ENCODE measurements at regions not wholly inside any gene's neighbourhood (a gene's known extent, or its start where the extent isn't known, plus 50 kb on each side); places are given as distances from the start of the nearest gene placed in this dataset.

DNA sequence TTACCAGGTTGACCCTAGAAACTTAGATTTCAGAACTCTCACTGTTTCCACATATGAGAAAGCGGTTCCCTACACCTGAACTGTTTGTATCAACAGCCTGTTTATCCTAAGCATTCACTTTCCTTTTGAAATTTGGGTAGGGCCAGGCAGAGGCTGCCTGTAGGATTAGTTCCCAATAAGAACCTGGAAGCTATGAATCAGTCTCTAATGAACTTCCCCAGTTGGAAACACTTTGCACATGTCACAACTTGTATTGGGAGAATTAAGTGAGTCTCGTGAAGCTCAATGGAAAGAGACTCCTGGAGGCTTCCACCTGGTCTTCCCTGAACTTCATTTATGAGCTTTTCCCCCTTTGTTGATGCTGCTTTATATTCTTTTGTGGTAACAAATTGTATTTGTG is 486.6 kb upstream of the HS6ST1 start:
- no peak for DNase-seq

GRCh38 chr2:128805918-128806317 is 487.2 kb upstream of the HS6ST1 start:
- DNase-seq = no peak

DNA sequence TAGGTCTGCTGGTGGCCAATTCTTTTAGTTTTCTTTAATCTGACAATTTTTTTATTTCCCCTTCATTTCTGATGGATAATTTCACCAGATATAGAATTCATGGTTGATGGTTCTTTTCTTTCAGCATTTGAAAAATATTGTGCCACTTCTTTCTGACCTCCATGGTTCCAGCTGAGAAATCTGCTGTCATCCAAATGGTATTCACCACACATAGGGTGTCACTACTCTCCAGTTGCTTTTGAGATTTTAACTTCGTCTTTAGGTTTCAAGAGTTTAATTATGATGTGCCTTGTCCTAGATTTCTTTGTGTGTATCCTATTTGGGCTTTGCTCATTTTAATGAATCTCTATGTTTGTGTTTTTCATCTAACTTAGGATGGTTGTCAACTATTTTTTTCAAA is 488.6 kb upstream of the HS6ST1 start:
- no peak for DNase-seq

DNA sequence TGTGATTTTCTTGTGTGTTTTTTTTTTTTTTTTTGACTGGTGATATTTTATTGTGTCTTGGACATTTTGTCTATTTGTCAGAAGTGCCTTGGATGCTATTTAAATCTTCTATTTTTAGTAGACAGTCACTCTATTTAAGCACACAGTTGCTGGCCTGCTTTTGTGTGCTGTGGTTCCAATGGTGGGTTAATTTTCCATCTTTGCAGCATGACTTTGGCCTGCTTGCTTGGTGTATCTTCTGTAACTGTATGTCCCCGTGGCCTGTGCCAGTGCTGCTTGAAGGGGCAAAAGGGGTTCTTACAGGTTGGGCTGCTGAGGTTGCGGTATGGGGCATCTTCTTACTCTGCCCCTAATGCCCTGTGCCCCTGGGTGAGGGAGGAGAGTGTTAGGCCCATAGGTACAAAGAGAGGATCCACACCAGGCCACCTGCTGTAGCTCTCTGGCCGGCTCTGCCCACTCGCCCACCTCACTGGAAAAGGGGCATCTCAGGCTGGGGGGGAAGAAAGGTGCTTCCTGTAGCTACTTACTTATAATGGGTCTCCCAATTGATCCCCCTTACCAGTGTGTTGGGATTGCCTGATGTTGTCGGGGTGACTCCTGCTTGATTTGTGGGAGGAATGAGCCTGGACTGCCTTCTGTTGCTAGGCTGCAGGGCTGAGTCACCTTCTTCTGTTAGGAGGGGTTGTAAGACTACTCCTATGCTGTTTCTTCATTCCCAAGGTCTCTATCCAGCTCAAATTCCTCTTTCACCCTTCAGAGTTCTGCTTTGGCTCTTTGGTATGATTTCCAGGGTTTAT is 490.0 kb upstream of the HS6ST1 start:
- DNase-seq = no peak

- DNase-seq = no peak
Measured at GRCh38 chr2:128809259-128809636, 490.6 kb upstream of the HS6ST1 start.

GRCh38 chr2:128809880-128810279 is 491.2 kb upstream of the HS6ST1 start:
- no peak for DNase-seq

DNA sequence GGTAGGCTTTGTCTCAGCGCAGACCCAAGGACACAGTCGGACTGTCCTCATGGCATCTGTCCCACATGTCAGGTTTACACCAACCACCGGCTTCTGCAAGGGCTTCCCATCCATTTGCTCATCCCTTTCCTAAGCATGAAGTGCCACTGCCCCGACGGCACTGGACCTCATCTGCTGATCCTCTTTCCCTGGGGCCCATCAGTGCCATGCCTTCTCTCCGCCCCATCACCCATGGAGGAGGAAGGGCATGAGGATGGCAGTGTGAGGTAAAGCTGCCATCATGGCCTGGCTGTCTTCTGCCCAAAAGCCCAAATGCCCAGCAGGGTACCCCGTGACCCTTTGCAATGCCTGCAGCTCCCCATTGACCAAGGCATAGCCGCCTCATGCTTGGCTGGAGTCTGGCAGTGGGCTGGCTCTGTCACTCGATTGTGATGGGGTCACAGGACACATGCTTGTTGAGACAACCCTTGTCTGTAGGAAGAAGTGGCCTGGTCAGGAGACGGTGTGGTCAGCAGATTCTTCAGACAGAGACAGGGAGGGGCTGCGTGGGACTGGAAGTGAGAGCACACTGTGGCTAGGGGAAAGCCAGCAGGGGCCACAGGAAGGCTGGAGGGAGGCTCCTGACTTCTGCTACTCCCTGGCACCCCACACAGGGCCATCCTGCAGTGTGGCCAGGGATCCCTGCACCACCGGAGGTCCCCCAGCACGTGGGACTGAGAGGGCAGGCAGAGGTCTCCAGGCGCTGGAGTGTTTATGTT is 493.7 kb upstream of the HS6ST1 start:
- no peak for DNase-seq

DNA sequence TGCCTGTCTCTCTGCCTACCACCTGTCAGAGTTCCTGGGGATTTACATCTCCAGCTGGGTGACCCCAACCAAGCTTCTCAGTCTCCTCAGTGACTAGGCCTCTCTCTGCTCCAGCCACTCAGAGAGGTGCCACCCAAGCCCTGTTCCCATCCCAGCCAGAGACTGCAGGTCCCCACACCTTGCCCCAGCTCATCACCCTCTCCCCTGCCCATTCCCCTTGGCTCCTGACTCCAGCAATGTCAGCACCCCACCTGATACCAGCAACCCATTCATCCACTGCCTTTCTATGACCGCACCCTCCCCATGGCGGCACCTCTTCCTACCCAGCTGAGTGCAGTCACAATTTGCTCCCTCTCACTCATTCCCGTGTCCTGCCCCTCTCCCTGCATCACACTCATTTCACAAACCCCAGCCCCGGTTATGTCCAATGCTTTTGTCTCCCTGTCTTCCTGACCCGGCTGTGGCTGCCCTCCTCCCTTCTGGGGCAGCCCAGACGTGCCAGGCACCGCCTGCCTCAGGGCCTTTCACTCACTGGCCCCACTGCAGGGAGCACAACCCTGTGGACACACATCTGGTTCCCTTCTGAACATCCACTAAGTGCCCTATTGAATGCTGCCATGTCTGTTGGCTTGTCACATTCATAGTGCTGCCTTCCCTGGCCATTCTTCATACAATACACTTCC is 494.8 kb upstream of the HS6ST1 start:
- DNase-seq = no peak

DNA sequence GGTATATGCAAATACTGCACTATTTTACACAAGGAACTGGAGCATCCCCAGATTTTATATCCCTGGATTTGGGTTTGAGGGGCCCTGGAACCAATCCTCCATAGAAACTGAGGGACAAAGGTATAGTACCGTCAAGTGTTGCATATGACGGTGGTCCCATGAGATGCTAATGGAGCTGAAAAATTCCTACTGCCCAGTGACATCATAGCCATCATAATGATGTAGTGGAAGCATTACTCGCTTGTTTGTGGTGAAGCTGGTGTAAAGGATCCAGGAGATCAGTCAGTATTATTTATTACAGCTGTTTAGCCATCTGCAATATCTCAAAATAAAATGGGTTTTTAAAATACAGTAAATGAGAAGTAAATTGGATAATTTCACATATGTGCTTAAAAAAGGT is 496.6 kb upstream of the HS6ST1 start:
- DNase-seq = no peak

GRCh38 chr2:128817171-128817570 is 498.5 kb upstream of the HS6ST1 start:
- DNase-seq = no peak

GRCh38 chr2:128817813-128818212 is 499.1 kb upstream of the HS6ST1 start:
- no peak for DNase-seq

DNA sequence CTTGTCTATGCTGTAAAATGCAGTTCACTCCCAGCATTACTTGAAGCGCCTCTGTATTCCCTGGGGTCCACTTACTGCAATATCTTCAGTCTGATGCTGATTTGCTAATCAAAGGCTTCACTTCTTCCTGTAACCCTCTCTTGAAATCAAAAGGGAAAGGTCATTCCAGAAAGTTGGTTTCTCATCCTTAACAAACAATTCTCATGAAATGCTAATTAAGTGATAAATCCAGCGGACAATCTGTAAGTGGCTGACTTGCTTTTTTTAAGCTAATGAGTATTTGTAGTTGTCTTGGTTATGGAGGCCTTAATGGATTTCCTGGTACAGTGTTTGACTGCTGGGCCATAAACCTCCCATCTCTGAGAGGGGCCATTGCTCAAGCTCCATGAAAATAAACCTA is 499.6 kb upstream of the HS6ST1 start:
- DNase-seq = no peak

DNA sequence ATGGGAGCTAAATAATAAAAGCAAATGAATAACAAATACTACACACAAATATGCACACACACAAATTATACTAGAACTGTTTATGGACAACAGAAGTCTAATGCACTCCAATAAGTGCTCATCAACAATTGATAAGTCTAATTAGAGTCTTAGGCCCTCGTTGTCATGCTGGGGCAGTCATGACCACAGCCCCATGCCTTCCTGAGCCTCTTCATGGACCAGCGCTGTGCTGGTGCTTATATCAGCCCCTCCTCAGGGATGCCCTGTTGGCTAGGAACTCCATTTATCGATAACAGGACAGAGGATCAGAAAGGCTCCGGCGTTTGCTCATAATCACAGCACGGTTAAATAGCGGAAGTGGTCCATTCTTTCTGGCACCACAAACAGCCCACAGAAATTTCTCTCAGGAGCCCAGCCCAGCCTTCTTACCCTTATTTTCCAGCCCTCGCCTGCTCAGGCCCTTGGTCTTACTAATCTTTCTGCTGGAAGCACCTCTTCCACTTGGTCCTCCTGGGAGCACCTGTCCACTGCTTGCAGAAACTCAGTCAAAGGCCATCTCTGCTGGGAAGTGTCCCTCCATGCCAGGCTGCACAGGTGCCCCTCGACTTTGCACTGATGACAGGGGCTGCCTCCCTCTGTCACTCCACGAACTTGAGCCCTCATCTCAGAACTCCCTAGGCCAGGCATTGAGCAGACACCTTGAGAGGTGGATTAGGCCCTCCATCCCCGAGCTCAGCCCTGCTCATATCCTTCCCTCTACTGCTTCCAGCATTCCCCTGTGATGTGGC is 500.2 kb upstream of the HS6ST1 start:
- no peak for DNase-seq

GRCh38 chr2:128820452-128820851 is 501.8 kb upstream of the HS6ST1 start:
- no peak for DNase-seq

DNA sequence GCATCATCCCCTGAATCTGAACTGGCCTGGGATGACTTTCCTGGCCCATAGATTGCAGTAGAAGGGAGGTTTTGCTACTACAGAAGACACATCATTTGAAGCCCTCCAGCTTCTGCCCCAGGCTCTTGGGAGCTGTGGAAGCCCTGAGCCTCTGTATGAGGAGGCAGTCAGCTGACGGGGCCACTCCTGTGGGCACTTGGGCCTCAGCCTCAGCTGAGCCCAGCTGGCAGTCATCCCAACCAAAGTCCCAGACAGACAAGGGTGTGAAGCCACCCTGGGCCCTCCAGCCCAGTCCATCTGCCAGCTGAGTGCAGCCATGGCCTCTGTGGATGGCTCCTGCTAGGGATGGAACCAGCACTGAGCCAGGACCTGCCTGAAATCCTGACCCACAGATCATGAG is 502.3 kb upstream of the HS6ST1 start:
- DNase-seq = no peak

DNA sequence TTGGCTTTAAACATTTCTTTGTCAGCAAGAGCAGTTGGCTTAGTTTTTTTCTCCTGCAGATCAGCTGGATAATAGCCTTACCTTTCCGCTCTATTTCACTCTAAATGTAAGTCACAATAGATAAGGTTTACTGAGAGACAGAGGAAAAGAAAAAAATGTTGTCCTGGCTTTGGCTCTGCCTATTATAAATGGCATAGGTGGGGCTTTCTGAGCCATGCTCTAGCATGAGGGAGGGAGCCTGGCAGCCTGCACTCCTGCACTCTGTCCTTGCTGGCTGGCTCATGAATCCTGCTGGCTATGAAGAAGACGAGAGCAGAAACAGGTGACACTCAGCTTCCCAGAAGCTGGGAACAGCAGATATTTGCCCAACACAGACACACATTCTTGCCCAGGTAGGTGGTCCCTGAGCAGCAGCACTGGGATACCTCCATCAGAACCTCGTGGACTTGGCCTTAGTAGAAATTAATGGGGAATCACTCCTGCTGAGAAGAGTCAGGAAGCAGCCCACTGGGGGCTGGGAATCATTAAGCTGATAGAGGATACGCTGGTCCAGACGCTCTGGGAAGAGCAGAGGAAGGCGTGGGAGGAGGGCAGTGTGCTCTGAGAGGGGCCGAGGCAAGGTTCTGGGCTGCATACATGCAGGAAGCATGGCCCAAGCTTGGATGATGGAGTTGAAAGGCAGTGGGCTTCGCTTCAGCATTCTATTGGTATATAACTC is 514.4 kb upstream of the HS6ST1 start:
- DNase-seq = no peak

DNA sequence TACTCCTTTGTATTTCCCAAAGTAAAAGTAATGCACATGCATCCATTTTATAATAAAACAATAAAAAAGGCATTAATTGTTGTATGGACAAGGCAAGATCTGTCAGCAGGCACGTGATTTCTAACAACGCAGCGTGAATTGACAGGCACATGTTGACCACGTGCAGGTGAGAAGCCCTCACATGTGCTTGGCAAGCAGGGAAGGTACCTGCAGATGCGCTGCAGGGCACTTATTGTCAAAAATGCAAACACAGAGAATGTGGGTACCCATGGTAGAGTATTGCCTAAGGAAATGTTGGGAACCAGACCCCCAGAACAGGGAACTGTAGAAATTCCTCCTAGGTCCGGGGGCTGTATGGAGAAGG is 515.0 kb upstream of the HS6ST1 start:
- no peak for DNase-seq

- DNase-seq = no peak
Measured at GRCh38 chr2:128834207-128834879, 515.7 kb upstream of the HS6ST1 start.

DNA sequence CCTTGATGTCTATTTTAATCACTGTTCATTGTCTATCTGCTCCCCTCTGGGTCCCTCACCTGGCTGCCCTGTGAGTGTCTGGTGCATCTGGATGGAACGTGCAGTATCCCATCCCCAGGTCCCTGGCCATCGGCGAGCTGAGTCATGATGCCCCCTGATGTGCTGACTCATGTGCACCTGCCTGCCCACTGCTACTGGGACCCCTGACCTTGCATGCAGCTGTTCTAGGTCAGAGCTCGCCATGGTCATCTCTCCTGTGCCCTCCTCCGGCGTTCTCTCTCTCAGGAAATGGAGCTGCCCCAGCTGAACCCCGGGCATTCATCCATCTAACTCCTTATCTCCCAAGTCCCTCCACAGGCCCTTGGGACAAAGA is 516.2 kb upstream of the HS6ST1 start:
- no peak for DNase-seq

- DNase-seq = no peak
Measured at GRCh38 chr2:128835342-128835855, 516.7 kb upstream of the HS6ST1 start.

DNA sequence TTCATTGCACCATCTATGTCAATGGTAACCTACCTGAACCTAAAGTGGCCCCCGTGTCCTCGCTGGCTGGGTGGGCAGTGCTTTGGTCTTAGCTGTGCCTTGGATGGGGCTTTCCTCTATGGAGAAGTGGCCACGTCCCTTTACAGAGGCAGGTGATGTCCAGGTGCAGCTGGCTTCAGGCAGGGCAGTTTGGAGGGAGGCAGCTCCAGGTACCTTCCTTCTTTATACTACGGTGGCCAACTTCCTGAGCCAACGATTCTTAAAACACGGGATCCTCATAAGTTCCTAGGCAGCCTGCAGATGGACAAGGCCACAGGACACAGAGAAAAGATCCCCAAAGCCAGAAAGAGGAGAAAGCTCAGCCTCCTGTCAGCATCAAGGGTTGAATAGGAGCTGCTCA is 517.3 kb upstream of the HS6ST1 start:
- DNase-seq = no peak
